Colonic mucosa (tissue), 4 donors: ENCODE measurements at regions not wholly inside any gene's neighbourhood (a gene's known extent, or its start where the extent isn't known, plus 50 kb on each side); places are given as distances from the start of the nearest gene placed in this dataset.

ENCODE experiments used
- DNase-seq: peaks from one replicate; pipeline ENCODE4 v3.0.0-alpha.2; 2020
- H3K27ac ChIP-seq: fragments of 200-600 bp; one replicate; pipeline ENCODE4 v1.8.0; 2021
- H3K27me3 ChIP-seq: fragments of 200-600 bp; one replicate; pipeline ENCODE4 v1.8.0; 2021
- H3K36me3 ChIP-seq: fragments of 200-600 bp; one replicate; pipeline ENCODE4 v1.8.0; 2021
- H3K4me1 ChIP-seq: fragments of 200-600 bp; one replicate; pipeline ENCODE4 v1.8.0; 2021; ENCODE audit warnings: mild to moderate bottlenecking
- H3K4me3 ChIP-seq: fragments of 200-600 bp; one replicate; pipeline ENCODE4 v1.8.0; 2021
- H3K9ac ChIP-seq, 2 donors: one replicate each; pipeline ENCODE4 v1.7.0; 2013; ENCODE audit warnings: control low read depth in 2 of 2, low read depth in 2 of 2, low read length in 2 of 2
- H3K9me3 ChIP-seq: fragments of 200-600 bp; one replicate; pipeline ENCODE4 v1.8.0; 2021
- intact Hi-C: fragments of 100-400 bp; cut with DNase I; formaldehyde crosslinking; loops from one replicate; pipeline ENCODE4 v1.14.1; 2022
- TF ChIP-seq, protein P1 (sequence below): fragments of 200-600 bp; IDR thresholded peaks from one replicate; pipeline ENCODE4 v1.8.0; 2022; ENCODE audit warnings: antibody characterized with exemption, mild to moderate bottlenecking
- donor health status: healthy.
- donor health status: DM: no; HTN: no; CAD: no.
- donor health status: DM: no; HTN: no; CAD: no.

DNA sequence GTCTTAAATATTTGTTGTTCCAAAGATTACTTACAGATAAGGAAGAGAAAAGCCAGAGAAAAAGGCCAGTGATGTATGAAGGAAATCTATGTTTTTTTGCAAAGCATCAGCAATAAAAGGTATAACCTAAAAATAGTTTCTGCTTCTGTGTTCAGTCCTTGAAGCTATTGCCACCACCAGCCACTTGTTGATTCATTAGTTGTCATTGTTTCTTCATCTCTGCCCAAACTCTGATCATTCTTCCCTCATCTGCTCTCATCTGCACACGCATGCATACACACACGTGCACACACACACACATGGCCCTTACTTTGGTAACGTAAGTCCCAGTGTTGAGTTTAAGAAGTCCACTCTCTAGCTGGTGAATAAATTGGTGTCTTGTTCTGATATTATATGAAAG is 540.7 kb downstream of the GATA3 start:
- no peak for DNase-seq
- intact Hi-C loops = no loop called here
- no peaks in the 10 kb centered on the region for H3K27me3 ChIP-seq
- H3K27ac ChIP-seq = no peak overlapping the region
- no peak overlapping the region for H3K9ac ChIP-seq
- H3K36me3 ChIP-seq = no peaks in the 10 kb centered on the region
- H3K4me3 ChIP-seq = no peak overlapping the region
- no peaks in the 10 kb centered on the region for H3K4me1 ChIP-seq
- no peaks in the 10 kb centered on the region for H3K9me3 ChIP-seq
- TF ChIP-seq, protein P1, sequence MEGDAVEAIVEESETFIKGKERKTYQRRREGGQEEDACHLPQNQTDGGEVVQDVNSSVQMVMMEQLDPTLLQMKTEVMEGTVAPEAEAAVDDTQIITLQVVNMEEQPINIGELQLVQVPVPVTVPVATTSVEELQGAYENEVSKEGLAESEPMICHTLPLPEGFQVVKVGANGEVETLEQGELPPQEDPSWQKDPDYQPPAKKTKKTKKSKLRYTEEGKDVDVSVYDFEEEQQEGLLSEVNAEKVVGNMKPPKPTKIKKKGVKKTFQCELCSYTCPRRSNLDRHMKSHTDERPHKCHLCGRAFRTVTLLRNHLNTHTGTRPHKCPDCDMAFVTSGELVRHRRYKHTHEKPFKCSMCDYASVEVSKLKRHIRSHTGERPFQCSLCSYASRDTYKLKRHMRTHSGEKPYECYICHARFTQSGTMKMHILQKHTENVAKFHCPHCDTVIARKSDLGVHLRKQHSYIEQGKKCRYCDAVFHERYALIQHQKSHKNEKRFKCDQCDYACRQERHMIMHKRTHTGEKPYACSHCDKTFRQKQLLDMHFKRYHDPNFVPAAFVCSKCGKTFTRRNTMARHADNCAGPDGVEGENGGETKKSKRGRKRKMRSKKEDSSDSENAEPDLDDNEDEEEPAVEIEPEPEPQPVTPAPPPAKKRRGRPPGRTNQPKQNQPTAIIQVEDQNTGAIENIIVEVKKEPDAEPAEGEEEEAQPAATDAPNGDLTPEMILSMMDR = no peak

DNA sequence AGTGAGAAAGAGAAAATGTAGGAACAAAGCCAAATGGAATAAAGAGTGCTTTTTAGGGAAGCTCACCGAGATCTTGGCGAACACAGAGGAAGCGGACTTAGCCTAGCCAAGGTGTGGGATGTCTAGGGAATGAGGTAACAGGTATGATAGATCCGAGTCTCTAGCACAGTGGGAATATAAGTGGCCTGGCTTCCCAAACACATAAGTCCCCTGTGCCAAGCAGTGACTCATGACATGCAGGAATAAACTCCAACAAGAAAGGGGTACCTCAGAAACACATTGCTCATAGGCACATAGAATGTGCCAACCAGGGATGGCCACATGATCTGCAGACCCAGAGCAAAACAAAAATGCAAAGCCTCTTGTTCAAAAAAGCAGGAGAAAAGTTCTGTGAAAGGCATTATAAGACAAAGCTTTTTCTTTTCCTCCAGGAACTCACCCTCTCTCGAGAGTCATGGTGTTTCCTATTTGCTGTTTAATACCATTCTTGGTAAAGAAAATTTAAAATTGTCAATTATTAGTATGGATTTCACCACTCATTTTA is 542.5 kb downstream of the GATA3 start:
- Histone ChIP-seq H3K9me3 (no peaks in the 10 kb centered on the region), H3K27me3 (no peaks in the 10 kb centered on the region), H3K4me3 (no peak overlapping the region), H3K9ac (no peak overlapping the region), H3K36me3 (no peaks in the 10 kb centered on the region), H3K4me1 (no peaks in the 10 kb centered on the region), H3K27ac (no peak overlapping the region)
- TF ChIP-seq, protein P1 = no peak
- no peak for DNase-seq
- intact Hi-C loops = no loop called here

DNA sequence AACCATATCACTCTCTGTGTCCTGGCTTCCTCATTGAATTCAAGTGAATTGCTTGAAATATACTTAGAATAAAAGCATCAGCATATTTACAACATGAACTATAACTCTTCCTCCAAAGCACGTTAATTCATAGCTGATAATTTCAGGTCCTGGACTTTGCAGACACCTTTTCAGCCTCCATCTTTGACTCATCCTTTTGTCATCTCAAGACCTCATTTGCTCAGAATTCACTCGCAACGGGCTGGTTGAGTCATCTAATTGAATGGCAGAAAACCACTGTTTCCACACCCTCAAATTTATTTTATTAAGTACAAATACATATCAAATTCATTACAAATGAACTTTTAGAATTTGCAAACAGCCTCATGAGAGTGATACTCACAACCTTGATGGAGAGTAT is 545.7 kb downstream of the GATA3 start:
- TF ChIP-seq, protein P1 = no peak
- Histone ChIP-seq H3K4me1 (no peaks in the 10 kb centered on the region), H3K27ac (no peak overlapping the region), H3K27me3 (no peaks in the 10 kb centered on the region), H3K36me3 (no peaks in the 10 kb centered on the region), H3K9me3 (no peaks in the 10 kb centered on the region), H3K4me3 (no peak overlapping the region), H3K9ac (no peak overlapping the region)
- no peak for DNase-seq
- intact Hi-C loops = no loop called here

DNA sequence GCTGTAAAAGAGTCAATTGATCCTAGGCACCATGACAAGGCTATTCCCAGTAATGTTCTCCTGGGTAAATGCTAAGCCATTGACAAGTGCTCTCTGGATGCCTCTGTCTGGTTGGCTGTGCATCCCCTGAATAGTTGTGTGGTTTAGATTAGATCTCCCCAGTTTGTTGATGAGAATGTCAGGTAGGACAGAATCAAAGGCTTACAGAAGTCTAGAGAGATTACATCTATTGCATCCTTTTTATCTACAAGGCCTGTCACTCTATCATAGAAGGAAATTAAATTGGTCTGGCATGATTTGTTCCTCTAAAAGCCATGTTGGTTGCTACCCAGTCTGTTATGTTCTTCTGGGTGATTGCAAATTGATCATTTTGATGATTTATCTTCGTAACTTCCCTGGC is 548.3 kb downstream of the GATA3 start:
- H3K36me3 ChIP-seq = no peaks in the 10 kb centered on the region
- TF ChIP-seq, protein P1 = no peak
- intact Hi-C loops = no loop called here
- H3K27ac ChIP-seq = no peak overlapping the region
- no peaks in the 10 kb centered on the region for H3K4me1 ChIP-seq
- H3K9me3 ChIP-seq = no peaks in the 10 kb centered on the region
- no peak overlapping the region for H3K9ac ChIP-seq
- H3K27me3 ChIP-seq = no peaks in the 10 kb centered on the region
- no peak for DNase-seq
- no peak overlapping the region for H3K4me3 ChIP-seq

DNA sequence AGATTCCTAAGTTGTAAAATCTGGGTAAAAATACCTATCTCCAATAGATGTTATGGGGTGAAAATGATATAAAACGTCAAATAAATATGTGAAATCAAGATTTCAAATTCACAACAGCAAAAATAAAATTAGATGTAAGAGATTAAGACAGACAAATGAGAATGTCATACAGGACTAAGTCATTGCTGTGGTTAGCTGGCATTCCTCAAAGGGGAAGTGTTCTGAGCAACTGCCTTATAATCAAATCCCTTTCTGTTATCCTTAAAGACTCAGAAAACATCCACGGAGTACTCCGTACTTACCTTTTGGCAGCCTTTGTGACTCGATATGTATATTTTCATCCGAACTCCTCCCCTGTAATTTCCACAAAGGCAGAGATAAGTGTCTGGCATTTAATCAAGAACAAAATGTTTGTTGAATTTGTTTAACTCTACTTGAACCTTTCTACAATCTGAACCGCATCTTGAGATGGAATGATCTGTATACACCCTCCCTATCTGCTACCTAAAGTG is 559.6 kb downstream of the GATA3 start:
- Histone ChIP-seq H3K27me3 (no peaks in the 10 kb centered on the region), H3K36me3 (no peaks in the 10 kb centered on the region), H3K4me3 (no peak overlapping the region), H3K27ac (no peak overlapping the region), H3K4me1 (peaks cover 4% of the 10 kb centered on the region), H3K9ac (no peak overlapping the region), H3K9me3 (no peaks in the 10 kb centered on the region)
- intact Hi-C loops = no loop called here
- TF ChIP-seq, protein P1 = no peak
- DNase-seq = no peak
